HEK293 (cell line): ENCODE measurements at regions not wholly inside any gene's neighbourhood (a gene's known extent, or its start where the extent isn't known, plus 50 kb on each side); places are given as distances from the start of the nearest gene placed in this dataset.

Source experiments
- CTCF ChIA-PET: fragments of 350-600 bp; formaldehyde crosslinking; extraction: SDS; loops from one replicate; lab custom pipeline; 2021; ENCODE audit warnings: antibody characterized with exemption; lab: Yijun Ruan, JAX
- POLR2A ChIA-PET: fragments of 300-600 bp; formaldehyde crosslinking; extraction: SDS; loops from one replicate; lab custom pipeline; 2020; ENCODE audit warnings: antibody characterized with exemption, inconsistent platforms; lab: Yijun Ruan, JAX
- H3K27ac ChIP-seq: fragments of 200-500 bp; sonication (Bioruptor generic); 2 replicates; pipeline ENCODE4 v1.5.1; 2014; ENCODE audit warnings: low read depth, low read length, control low read depth, inconsistent platforms; ENCODE audit errors: extremely low read depth
- H3K36me3 ChIP-seq, 2 experiments: fragments of 200-500 bp in 1 of 2; sonication (Bioruptor generic) in 1 of 2; 1 replicate in 1 of 2; 2 replicates in 1 of 2; pipeline ENCODE4 v1.5.1; 2014 to 2017; ENCODE audit warnings: inconsistent platforms in 2 of 2, low read length in 2 of 2; ENCODE audit not compliant: control insufficient read depth in 2 of 2, insufficient read depth in 1 of 2
- H3K4me1 ChIP-seq: fragments of 200-500 bp; sonication (Bioruptor generic); 2 replicates; pipeline ENCODE4 v1.5.1; 2014; ENCODE audit warnings: mild to moderate bottlenecking, low read length, inconsistent platforms; ENCODE audit not compliant: control insufficient read depth, insufficient read depth
- H3K4me3 ChIP-seq: 2 replicates; pipeline ENCODE4 v1.5.1; 2011; ENCODE audit warnings: low read depth, mild to moderate bottlenecking, control low read depth, low read length, moderate library complexity
- H3K9me3 ChIP-seq: fragments of 200-500 bp; sonication (Bioruptor generic); 2 replicates; pipeline ENCODE4 v1.5.1; 2014; ENCODE audit warnings: low read depth, low read length, inconsistent platforms; ENCODE audit not compliant: control insufficient read depth, insufficient read depth
- EGR2 ChIP-seq: fragments of 450-650 bp; formaldehyde crosslinking; IDR thresholded peaks from 2 replicates; pipeline ENCODE4 v1.5.1; 2016; ENCODE audit warnings: low read depth, missing biosample characterization, missing genetic modification characterization
- GLI2 ChIP-seq: fragments of 450-650 bp; formaldehyde crosslinking; IDR thresholded peaks from 2 replicates; pipeline ENCODE4; 2017; ENCODE audit warnings: missing biosample characterization, missing genetic modification characterization, low read depth, borderline replicate concordance
- HIC1 ChIP-seq: fragments of 450-650 bp; formaldehyde crosslinking; IDR thresholded peaks from 2 replicates; pipeline ENCODE4 v1.5.1; 2016; ENCODE audit warnings: missing biosample characterization, missing genetic modification characterization
- INSM2 ChIP-seq: fragments of 450-650 bp; formaldehyde crosslinking; IDR thresholded peaks from 2 replicates; pipeline ENCODE4 v1.5.1; 2016; ENCODE audit warnings: missing biosample characterization, missing genetic modification characterization
- MEIS1 ChIP-seq: sonication (generic); formaldehyde crosslinking; IDR thresholded peaks from 2 replicates; pipeline ENCODE4 v1.8.1; 2022; ENCODE audit warnings: missing genetic modification reagents, mild to moderate bottlenecking, borderline replicate concordance
- PRDM1 ChIP-seq: fragments of 450-650 bp; formaldehyde crosslinking; IDR thresholded peaks from 2 replicates; pipeline ENCODE4; 2016; ENCODE audit warnings: missing biosample characterization, missing genetic modification characterization
- ZFHX2 ChIP-seq: fragments of 450-650 bp; formaldehyde crosslinking; conservative IDR thresholded peaks from 2 replicates; pipeline ENCODE4 v1.5.1; 2016; ENCODE audit warnings: missing biosample characterization, missing genetic modification characterization
- ZFP3 ChIP-seq: fragments of 450-650 bp; formaldehyde crosslinking; IDR thresholded peaks from 2 replicates; pipeline ENCODE4 v1.5.1; 2016; ENCODE audit warnings: low read depth, missing biosample characterization, missing genetic modification characterization
- ZFP69B ChIP-seq: fragments of 450-650 bp; formaldehyde crosslinking; IDR thresholded peaks from 2 replicates; pipeline ENCODE4 v1.5.1; 2016; ENCODE audit warnings: missing biosample characterization, missing genetic modification characterization
- ZIC2 ChIP-seq: fragments of 450-650 bp; formaldehyde crosslinking; IDR thresholded peaks from 2 replicates; pipeline ENCODE4 v1.5.1; 2016; ENCODE audit warnings: missing biosample characterization, missing genetic modification characterization
- ZNF140 ChIP-seq: fragments of 450-650 bp; formaldehyde crosslinking; IDR thresholded peaks from 2 replicates; pipeline ENCODE4 v1.5.1; 2016; ENCODE audit warnings: missing biosample characterization, missing genetic modification characterization
- ZNF202 ChIP-seq: fragments of 450-650 bp; formaldehyde crosslinking; IDR thresholded peaks from 2 replicates; pipeline ENCODE4 v1.5.1; 2016; ENCODE audit warnings: missing biosample characterization, missing genetic modification characterization, borderline replicate concordance
- ZNF266 ChIP-seq: fragments of 450-650 bp; formaldehyde crosslinking; IDR thresholded peaks from 2 replicates; pipeline ENCODE4 v1.5.1; 2016; ENCODE audit warnings: missing biosample characterization, missing genetic modification characterization, low read depth
- ZNF311 ChIP-seq: fragments of 450-650 bp; formaldehyde crosslinking; IDR thresholded peaks from 2 replicates; pipeline ENCODE4 v1.5.1; 2017; ENCODE audit warnings: missing biosample characterization, missing genetic modification characterization, borderline replicate concordance
- ZNF423 ChIP-seq: fragments of 450-650 bp; formaldehyde crosslinking; IDR thresholded peaks from 2 replicates; pipeline ENCODE4 v1.5.1; 2016; ENCODE audit warnings: missing biosample characterization, missing genetic modification characterization
- ZNF529 ChIP-seq: fragments of 450-650 bp; formaldehyde crosslinking; IDR thresholded peaks from 2 replicates; pipeline ENCODE4 v1.5.1; 2017; ENCODE audit warnings: missing genetic modification characterization, missing biosample characterization; ENCODE audit not compliant: insufficient replicate concordance
- ZNF544 ChIP-seq: fragments of 450-650 bp; formaldehyde crosslinking; IDR thresholded peaks from 2 replicates; pipeline ENCODE4 v1.5.0; 2017; ENCODE audit warnings: missing biosample characterization, missing genetic modification characterization
- ZNF548 ChIP-seq: fragments of 450-650 bp; formaldehyde crosslinking; IDR thresholded peaks from 2 replicates; pipeline ENCODE4 v1.5.1; 2016; ENCODE audit warnings: missing biosample characterization, missing genetic modification characterization
- ZNF585B ChIP-seq: fragments of 450-650 bp; formaldehyde crosslinking; IDR thresholded peaks from 2 replicates; pipeline ENCODE4 v1.5.1; 2016; ENCODE audit warnings: missing biosample characterization, missing genetic modification characterization
- ZNF621 ChIP-seq: fragments of 450-650 bp; formaldehyde crosslinking; IDR thresholded peaks from 2 replicates; pipeline ENCODE4 v1.5.1; 2017; ENCODE audit warnings: missing biosample characterization, missing genetic modification characterization
- ZNF670 ChIP-seq: fragments of 450-650 bp; formaldehyde crosslinking; IDR thresholded peaks from 2 replicates; pipeline ENCODE4 v1.5.1; 2016; ENCODE audit warnings: missing biosample characterization, missing genetic modification characterization, low read depth

- H3K4me1 ChIP-seq = 0 out of 2 replicates have a peak, but pooled peaks cover 3% of the 10 kb centered on the region
- H3K36me3 ChIP-seq = no peaks in the 10 kb centered on the region
- no peak for TF ChIP-seq ZFP3 (tag by site-specific recombination)
- no peak for TF ChIP-seq ZFP69B
- no peak for TF ChIP-seq ZNF585B (tag by site-specific recombination)
- peak; percentile 56 for TF ChIP-seq ZIC2 (tag by site-specific recombination)
- TF ChIP-seq ZNF548 = no peak
- no peak for TF ChIP-seq ZNF529 (tag by site-specific recombination)
- TF ChIP-seq ZNF140 (tag by site-specific recombination) = no peak
- TF ChIP-seq, all 188 proteins: peak for 1
- Histone ChIP-seq H3K4me3 (no peak overlapping the region), H3K27ac (no peak overlapping the region), H3K9me3 (no peaks in the 10 kb centered on the region)
- ChIA-PET CTCF (no interaction called here), POLR2A (no interaction called here)
These were observed 84.7 kb downstream of the GLI2 start for GRCh38 chr2:120820263-120820952.

- no peak overlapping the region for H3K4me3 ChIP-seq
- 0 out of 2 replicates have a peak, but pooled peaks cover 3% of the 10 kb centered on the region for H3K4me1 ChIP-seq
- no peaks in the 10 kb centered on the region for H3K36me3 ChIP-seq
- POLR2A ChIA-PET = no interaction called here
- CTCF ChIA-PET = interaction anchor here (0.6 kb wide), 1 partner anchor 646 kb away, joined by 3 read pairs; no protein-coding TSS in a partner anchor
- no peaks in the 10 kb centered on the region for H3K9me3 ChIP-seq
- no peak overlapping the region for H3K27ac ChIP-seq
- TF ChIP-seq ZNF544 (tag by site-specific recombination) (no peak), ZNF266 (no peak), ZNF621 (tag by site-specific recombination) (no peak), ZFP3 (tag by site-specific recombination) (no peak), ZNF202 (no peak), PRDM1 (tag by site-specific recombination) (no peak), ZNF670 (tag by site-specific recombination) (no peak), HIC1 (tag by site-specific recombination) (no peak), GLI2 (tag by site-specific recombination) (no peak), MEIS1 (CRISPR knock-in tag) (no peak), EGR2 (tag by site-specific recombination) (peak; percentile 40; the same call in 1 of the 2 replicates), ZNF423 (tag by site-specific recombination) (no peak), ZFHX2 (tag by site-specific recombination) (peak; percentile 71), ZNF311 (tag by site-specific recombination) (no peak), INSM2 (no peak)
These were observed 85.2 kb downstream of the GLI2 start for GRCh38 chr2:120820953-120821279.
